D721Med (cell line): ENCODE measurements at regions not wholly inside any gene's neighbourhood (a gene's known extent, or its start where the extent isn't known, plus 50 kb on each side); places are given as distances from the start of the nearest gene placed in this dataset.
"Not testable (repeated sequence)": the region's sequence is repeated elsewhere in the genome, so short reads cannot be mapped to it uniquely, and the experiment has no call there.

Source experiments
- DNase-seq: peaks from one replicate; pipeline ENCODE4 v3.0.0; 2011; ENCODE audit warnings: low spot score; ENCODE audit not compliant: insufficient read length
- FAIRE-seq: peaks from 2 replicates; lab custom pipeline; 2011; peaks lifted over from hg19 to GRCh38; lab: Jason Lieb, UNC
- TF ChIP-seq, protein P1 (sequence below): IDR thresholded peaks from 2 replicates; pipeline ENCODE4 v1.5.1; 2012; ENCODE audit warnings: mild to moderate bottlenecking, control low read depth; ENCODE audit not compliant: insufficient read depth; ENCODE audit errors: missing control alignments

DNA sequence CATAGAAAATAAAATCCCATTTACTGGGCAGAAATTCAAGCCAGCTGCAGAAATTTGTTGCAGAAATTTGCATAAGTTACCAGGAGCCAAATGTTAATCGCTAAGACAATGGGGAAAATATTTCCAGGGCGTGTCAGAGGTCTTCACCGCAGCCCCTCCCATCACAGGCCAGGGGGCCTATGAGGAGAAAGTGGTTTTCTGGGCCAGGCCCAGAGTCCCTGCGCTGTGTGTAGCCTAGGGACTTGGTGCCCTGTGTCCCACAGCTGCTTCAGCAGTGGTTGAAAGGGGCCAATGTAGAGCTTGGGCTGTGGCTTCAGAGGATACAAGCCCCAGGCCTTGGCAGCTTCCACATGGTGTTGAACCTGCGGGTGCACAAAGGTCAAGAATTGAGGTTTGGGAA lies 278.9 kb upstream of the PCDH9 start:
- TF ChIP-seq, protein P1, sequence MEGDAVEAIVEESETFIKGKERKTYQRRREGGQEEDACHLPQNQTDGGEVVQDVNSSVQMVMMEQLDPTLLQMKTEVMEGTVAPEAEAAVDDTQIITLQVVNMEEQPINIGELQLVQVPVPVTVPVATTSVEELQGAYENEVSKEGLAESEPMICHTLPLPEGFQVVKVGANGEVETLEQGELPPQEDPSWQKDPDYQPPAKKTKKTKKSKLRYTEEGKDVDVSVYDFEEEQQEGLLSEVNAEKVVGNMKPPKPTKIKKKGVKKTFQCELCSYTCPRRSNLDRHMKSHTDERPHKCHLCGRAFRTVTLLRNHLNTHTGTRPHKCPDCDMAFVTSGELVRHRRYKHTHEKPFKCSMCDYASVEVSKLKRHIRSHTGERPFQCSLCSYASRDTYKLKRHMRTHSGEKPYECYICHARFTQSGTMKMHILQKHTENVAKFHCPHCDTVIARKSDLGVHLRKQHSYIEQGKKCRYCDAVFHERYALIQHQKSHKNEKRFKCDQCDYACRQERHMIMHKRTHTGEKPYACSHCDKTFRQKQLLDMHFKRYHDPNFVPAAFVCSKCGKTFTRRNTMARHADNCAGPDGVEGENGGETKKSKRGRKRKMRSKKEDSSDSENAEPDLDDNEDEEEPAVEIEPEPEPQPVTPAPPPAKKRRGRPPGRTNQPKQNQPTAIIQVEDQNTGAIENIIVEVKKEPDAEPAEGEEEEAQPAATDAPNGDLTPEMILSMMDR: no peak
- no peak for DNase-seq
- FAIRE-seq: no peak

DNA sequence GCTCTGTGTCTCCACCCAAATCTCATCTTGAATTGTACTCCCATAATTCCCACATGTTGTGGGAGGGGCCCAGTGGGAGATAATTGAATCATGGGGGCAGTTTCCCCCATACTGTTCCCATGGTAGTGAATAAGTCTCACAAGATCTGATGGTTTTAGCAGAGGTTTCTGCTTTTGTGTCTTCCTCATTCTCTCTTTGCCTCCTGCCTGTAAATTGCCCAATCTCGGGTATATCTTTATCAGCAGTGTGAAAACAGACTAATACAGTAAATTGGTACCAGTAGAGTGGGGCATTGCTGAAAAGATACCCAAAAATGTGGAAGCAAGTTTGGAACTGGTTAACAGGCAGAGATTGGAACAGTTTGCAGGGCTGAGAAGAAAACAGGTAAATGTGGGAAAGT lies 278.1 kb upstream of the PCDH9 start:
- DNase-seq, FAIRE-seq: not testable (repeated sequence)

DNA sequence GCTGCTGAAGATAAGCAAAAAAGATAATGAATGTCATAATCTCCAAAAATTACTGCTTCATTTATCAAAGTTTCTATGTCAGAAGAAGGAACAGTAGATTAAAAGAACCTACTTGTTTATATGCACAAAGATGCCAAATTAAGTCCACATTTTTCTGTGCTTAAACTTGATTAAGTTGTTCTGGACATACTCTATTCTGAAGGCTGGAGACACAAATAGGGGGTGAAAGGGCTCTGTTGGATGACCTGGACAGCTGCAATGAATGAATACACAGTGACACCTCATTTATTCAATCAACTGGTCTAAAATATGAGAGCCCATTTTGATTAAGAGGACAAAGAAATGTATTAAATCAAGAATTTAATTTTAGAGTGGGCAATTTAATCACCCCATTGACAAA lies 276.3 kb upstream of the PCDH9 start:
- TF ChIP-seq, protein P1: no peak
- no peak for DNase-seq
- FAIRE-seq: peak; percentile 32

DNA sequence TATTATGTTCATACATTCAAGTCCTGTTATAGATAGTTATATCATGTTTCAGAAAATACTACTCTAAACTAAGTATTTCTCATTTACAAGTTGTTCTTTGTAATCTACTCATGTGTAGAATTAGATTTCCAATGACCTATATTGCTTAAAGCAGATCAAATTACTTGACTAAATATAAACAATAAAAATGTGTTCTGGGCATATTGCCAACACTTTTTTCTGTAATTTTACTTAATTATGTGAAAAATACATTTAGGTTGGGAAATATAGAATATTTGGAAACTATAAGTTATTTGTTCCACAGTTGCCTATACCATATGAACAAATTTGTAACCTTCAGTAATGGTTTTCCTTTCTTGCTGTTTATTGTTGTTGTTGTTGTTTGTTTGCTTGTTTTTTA lies 275.2 kb upstream of the PCDH9 start:
- TF ChIP-seq, protein P1: no peak
- DNase-seq: no peak
- no peak for FAIRE-seq

DNA sequence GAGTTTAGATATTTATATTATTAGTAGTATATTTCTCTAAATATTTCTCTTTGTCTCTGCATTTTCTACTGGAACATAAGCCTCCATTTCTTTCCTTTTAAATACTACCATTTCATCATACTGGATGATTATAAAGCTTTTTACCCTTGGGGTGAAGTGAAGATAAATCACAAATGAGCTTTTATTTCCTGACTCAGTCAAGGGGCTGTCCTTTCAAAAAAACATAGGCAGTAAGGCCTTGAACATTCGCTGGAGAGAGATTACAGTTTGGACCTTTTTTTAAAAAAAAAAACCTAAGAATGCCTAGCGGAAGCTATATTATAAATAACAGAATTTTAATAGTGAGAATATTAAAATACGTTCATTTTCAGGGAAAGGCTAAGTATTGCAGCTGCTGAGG lies 268.8 kb upstream of the PCDH9 start:
- TF ChIP-seq, protein P1: no peak
- DNase-seq (no peak), FAIRE-seq (no peak)

DNA sequence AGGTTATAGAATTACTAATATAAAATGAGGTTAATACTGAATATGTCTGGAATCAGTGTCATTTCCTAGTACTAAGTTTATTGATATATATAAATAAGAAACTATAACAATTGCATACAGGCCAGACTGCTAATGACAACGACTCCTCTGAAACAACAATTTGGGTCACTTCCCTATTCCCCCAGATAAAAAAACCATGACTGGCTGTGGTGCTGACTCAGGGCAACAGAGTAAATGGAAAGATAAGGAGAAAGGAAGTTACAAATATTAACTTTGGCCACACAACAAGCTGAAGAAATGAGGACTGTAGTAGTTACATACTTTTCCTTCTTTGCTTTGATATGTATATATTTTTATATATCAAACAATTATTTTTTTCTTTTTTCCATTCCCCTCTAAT lies 263.7 kb upstream of the PCDH9 start:
- TF ChIP-seq, protein P1: no peak
- no peak for DNase-seq
- FAIRE-seq: no peak

DNA sequence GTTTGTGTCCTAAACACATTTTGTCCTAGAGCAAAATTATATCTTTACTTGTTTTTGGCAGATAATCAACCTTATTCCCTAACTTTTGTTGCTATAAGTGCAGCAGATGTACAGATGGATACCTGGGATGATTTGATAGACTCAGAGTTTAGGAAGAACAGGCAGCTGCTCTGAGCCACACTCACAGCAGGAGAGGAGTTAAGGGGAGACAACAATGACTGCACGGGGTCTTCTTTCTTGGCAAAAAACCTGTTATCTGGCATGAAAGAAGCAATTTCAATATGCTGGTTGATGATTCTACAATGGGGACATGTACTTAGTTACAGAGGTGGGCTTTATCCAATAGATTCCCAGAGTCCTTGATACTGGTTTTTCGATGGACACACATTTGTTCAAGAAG lies 258.9 kb upstream of the PCDH9 start:
- TF ChIP-seq, protein P1: no peak
- peak; percentile 21 for FAIRE-seq

DNA sequence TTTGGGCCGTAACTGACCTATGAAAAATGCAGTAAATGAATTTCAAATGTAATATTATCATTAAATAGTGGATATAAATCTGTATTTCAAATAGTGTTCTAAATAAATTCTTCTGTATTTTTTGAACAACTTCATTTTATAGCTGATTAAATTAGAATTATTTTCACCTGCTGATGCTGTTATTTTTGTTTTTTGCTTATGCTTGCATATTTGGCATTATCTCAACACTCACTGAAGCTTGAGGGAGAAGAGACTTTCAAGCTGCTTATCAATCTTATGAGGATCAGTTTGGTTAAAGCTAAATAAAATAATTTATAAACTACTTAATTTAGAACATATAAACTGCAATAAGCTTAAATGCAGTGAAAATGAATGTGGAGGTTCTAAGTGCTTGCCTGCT lies 251.3 kb upstream of the PCDH9 start:
- TF ChIP-seq, protein P1: no peak
- FAIRE-seq (no peak), DNase-seq (no peak)

More for the DNA sequence above, 258.9 kb upstream of the PCDH9 start:
- no peak for DNase-seq
